Superior temporal gyrus (tissue), 1 donor: ENCODE measurements at regions not wholly inside any gene's neighbourhood (a gene's known extent, or its start where the extent isn't known, plus 50 kb on each side); places are given as distances from the start of the nearest gene placed in this dataset.

Source experiments
- DNase-seq: peaks from one replicate; pipeline ENCODE4 v3.0.0-alpha.2; 2016; ENCODE audit errors: extremely low spot score

DNA sequence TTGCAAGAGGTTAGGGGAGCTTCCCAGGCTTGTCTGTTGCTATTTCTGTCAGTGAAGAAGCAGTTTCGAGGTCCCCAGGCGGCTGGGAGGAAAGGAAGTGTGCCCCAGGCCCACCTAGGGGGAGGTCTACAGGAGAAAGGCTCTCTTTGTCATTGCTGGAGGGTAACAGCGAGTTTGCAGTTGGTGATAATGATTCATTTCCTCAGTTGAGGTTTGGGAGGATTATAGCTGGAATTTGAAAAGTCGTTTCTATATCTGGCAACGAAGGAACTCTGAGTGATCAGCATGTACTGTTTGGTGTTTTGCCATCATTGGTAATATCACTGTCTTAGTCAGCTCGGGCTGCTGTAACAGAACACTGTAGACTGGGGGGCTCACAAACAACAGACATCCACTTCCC lies 65.5 kb upstream of the UBE3A start:
- DNase-seq = peak; percentile 52

DNA sequence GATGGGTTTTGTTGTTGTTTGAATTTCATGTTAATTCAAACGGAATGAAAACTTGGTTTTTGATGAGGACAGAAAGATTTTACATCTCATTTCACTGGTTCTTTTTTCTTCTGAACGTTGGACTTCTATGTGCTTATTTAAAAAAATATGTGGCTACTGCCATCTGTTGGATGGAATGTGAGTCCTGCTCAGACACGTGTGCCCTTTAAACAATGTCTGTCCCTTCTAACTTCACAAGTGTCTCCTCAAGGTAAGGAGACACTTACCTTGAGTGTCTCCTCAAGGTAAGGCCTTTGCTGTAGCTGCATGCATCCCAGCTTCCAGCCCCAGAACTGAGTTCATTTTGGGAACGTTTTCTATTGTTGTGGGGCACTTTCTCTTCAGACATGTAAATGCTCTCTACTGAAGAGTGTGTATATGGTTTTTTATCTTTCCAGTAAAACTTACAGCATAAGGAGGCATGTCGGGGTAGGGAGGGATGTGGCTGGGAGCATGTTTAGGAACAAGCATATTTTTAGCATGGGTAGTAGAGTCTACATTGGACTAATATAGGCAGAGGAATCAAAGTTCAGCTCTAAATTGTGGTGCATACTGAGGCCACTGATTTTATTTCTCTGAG lies 63.1 kb upstream of the UBE3A start:
- DNase-seq = peak; percentile 72

DNA sequence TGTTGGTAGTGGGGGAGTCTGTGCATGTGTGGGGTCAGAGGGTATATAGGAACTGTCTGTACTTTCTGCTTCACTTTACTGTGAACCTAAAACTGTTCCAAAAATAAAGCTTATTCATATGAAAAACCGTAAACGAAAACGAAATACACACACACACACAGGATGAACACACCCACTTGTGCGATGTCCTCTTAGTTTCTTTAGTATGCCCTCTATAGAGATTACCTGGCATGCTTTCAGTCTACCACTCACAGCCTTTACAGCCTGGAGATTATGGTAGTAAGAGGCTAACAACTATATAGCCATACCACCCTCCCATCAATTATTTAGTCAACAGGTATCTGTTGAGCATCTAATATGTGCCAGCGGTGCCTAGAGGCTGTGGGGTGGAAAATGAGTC lies 60.0 kb upstream of the UBE3A start:
- no peak for DNase-seq

DNA sequence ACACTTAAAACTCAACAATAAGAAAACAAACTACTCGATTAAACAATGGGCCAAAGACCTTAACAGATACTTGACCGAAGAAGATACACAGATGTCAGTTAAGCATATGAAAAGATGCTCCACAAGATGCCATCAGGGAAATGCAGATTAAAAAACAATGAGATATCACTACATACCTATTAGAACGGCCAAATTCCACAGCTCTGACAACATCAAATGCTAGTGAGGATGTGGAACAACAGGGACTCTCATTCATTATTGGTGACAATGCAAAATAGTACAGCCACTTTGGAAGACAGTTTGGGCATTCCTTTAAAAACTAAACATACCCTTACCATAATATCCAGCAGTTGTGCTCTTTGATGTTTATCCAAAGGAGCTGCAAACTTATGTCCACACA lies 59.1 kb upstream of the UBE3A start:
- DNase-seq = no peak

DNA sequence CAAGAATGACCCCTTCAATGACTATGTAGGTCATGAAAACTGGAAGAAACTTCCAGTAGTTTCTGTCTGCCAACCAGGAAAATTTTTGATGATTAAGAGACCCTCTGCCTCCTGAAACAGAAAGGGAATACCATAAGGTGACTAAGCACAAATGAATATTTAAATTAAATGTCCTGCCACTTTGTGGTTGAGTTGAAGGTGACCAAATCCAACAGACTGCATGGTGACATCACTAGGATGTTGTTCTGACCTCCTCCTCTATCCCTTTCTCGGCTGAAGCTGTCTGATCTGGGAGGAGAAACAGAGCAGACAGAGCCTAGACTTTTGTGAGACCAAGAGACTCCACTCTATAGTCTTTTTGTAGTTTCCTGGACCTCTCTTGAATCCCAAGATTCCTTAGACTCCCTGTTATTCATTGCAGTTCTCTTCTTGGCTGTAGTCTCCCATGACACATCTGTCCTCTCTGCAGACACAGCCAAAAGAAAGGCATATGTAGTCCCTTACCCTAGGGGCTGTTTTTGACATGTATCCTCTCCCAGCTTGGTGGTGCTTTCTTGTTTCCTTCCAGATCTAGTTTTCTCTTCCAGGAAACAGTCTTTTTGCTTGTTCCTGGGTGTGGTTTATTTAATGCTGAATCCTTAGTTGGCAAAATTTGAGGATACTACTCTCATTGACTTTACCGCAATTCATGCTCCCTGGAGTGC lies 55.2 kb upstream of the UBE3A start:
- no peak for DNase-seq

DNA sequence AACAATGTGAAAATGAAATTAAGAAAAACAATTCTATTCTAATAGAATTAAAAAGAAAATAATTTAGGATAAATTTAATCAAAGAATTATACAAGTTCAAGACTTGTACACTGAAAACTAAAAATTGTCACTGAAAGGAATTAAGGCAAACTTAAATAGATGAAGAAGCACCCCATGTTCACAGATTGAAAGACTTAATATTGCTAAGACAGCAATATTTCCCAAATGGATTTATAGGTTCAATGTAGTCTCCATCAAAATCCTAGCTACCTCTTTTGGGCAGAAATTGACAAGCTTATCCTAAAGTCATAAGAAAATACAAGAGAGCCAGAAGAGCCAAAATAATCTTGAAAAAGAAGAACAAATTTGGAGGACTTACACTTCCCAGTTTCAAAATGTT lies 53.5 kb upstream of the UBE3A start:
- no peak for DNase-seq
